Ureter (tissue), 1 donor: ENCODE measurements at regions not wholly inside any gene's neighbourhood (a gene's known extent, or its start where the extent isn't known, plus 50 kb on each side); places are given as distances from the start of the nearest gene placed in this dataset.

Experiments used
- DNase-seq: peaks from one replicate; pipeline ENCODE4 v3.0.0-alpha.2; 2020; ENCODE audit warnings: low spot score
- donor health status: DM: yes; HTN: yes; CAD: no.

GRCh38 chr7:46207931-46208634, 287.0 kb upstream of the IGFBP3 start:
- no peak for DNase-seq

DNA sequence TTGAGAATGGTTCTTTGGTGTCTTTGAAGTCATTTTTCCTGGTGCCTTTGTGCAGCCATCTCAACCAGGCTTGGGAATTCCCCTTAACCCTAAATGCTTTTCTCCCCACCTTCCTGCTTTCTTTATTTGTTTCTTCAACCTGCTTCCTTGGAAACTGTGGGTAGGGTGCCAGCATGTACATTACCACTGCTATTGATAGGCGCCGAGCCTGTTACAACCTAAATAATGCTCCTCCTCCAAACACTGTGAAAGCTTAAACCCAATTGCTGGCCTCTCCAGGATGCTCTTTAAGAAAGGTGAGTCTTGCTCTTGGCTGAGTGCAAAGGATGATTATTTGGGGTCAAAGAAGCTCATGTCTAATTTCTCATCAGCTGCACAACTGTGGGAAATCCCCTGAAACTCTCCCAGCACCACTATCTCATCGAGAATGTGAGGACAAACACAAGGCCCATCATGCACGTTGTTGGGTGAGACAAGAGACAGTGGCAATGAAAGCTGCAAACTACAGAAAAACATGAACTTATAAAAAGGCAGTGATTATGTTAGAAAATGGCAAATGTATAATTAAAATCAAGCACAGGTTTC, 285.5 kb upstream of the IGFBP3 start:
- DNase-seq, result no peak

- peak; percentile 66 for DNase-seq
Observed at GRCh38 chr7:46205478-46205877, 284.4 kb upstream of the IGFBP3 start.

DNA sequence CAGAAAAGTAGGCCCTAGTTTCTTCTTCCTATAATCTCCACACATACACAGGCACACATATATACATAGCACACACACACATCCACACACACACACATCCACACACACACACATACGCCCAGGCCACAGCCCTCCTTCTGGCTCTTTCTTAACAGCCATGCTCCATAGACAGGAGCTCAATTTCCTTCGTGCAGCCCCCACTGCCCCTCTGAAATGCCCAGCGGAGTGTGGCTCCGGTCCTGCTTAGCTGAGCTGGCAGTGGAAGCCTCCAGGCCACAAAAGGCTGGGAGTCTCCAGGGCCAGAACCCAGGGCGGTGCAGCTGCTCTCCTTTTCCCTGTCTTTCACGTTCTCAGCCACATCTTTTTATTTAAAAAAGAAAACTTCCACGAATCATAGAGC, 282.9 kb upstream of the IGFBP3 start:
- no peak for DNase-seq

- no peak for DNase-seq
Observed at GRCh38 chr7:46202379-46202778, 281.3 kb upstream of the IGFBP3 start.

GRCh38 chr7:46201961-46202360, 280.9 kb upstream of the IGFBP3 start:
- DNase-seq, result no peak

DNA sequence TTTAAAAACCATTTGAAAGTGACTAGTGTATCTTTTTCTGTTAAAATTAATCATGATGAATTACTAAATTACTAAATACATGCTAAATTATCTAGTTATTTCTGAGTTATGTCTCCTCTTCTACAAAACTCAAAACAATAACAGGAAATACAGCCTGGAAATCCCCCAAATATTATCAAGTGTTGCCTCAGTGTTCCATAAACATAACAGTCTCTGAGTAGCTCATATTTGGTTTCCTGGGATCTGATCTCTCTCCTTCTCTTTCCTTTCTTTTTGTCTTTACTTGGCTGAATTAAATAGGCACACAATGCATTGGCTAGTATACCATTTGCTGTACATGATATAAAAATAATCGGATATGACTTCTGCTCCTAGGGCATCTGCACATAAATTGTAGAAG, 277.6 kb upstream of the IGFBP3 start:
- DNase-seq, result no peak

DNA sequence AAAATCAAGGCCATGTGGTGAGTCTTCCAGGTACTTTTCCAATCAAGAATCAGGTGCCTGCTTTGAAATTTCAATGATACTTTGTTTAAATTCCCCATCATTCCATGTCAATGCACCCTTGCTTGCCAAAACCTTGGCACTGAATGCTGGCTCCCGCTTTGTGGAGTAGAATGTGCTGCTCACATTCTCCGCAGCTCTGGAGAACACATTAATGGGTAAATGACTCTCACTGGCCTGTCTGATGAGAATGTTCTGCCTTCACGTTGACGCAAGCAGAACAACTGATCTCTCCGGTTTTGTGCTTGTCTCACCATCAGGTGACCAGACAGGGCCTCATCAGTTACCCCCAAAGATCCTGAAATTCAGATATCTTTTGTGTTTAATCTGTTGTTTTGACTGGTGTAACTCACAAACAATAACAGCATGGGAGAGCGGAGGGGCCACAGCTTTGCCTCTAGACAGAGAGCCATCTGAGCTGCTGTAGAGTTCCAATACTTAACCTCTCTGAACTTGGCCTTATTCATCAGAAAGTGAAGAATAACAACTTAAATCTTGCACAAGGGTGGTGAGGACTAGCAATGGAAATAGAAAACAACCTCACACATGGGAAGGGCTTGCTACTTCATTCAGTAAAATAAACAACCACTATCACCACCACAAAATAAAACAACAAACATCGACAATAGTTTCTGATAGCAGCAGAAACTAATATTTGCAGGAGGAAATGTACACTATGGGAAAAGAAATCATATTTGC, 276.9 kb upstream of the IGFBP3 start:
- no peak for DNase-seq

- DNase-seq, result no peak
Observed at GRCh38 chr7:46195934-46196333, 274.9 kb upstream of the IGFBP3 start.

DNA sequence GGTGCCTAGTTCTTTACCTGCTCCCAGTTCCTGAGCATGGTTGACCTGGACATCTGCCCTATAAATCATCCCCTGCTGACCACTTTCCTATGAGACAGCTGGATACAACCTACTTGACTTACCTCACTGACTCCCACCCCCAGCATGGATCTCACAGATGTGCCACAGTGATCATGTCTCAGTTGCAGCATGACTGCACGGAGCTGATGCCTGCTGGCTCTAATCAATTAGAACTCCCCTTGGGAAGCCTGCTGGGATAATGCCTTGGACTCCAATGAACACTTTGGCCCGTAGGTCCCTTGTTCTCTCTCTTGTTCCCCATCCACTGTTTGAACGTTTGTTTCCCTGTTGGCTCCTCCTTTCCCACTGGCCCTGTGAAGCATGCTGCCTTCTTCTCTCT, 271.2 kb upstream of the IGFBP3 start:
- no peak for DNase-seq

DNA sequence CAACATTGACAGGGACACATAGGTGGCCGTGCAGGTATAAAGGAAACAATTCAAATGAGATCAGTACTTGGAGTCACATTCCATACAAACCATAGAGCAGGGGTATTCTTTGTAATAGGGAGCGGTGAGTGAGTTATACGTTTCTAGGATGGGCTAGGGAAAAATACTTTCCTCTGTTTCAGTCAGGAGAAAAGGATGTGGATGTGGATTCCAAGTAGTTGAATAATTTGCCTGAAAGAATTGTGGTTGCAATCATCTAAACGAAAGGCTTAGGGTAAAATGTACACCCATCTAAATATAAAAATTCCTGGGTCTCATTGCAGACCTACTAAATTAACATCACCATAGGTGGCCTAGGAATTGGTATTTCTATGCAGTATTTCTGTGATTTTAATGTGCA, 270.7 kb upstream of the IGFBP3 start:
- DNase-seq, result no peak

- DNase-seq, result no peak
Observed at GRCh38 chr7:46191296-46191695, 270.2 kb upstream of the IGFBP3 start.

DNA sequence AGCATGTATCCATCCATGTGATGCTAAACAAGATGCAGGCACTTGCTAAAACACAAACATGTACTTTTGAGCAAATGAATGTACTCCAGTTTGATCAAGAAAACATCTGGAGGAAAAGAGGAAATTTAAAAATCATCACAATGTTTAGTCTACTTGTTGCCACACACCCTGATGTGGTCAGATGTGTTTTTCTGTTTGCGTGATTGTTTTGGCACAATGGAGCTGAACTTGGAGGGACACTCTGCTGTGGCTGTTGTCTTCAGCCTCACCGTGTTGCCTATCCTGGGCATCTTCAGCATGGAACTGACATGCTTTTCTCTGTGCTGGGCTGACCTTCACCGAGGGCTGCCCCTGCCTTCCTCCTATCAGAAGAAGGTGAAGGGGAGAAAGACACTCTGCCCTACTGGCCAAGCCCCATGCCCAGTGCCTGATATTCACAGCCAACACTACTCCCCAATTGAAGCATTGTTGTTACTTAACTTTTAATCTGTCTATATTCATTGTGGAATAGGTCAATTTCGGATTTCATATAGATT, 268.3 kb upstream of the IGFBP3 start:
- no peak for DNase-seq

DNA sequence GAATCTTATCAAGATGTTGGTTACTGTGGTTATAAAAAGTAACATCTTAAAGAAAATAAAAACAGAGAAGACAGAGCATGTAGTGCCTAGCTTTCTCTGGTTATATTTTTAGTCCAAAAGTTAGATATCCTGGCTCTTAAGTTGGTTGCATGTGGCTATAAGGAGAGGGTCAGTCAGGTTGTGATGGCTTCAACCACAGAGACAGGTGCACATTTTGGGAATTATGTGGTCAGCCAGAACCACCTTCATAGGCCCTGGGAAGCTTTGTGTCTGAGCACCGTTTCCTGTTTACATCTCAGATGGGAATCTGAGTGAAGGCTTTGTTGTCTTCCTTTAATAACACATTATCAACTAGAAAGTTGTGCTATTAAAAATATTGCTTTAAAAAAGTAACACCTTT, 265.1 kb upstream of the IGFBP3 start:
- no peak for DNase-seq

DNA sequence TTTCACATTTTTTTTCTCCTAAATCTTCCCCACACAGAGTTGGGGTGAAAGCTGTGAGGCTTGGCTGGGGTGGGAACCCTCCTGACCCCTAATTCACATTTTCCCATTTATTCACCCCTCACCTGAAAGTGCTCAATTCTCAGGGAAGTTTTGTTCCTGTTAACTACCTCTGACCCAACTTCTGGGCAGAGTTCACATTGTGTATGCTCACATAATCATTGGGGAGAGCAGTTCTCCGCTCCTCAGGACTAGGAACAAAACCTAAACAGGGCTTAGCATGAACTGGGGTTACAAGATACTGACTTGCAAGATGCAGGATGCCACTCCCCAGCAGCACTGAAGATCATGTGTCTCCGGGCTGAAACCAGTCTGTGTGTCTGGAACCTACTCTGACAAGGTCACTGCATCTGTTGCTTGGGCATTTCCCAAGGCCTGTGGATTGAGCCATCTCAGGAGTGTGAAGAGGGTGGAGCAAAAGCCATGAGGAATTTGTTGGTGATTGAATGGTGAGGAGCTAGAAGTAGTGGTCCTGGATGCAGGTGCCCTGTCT, 258.1 kb upstream of the IGFBP3 start:
- no peak for DNase-seq

DNA sequence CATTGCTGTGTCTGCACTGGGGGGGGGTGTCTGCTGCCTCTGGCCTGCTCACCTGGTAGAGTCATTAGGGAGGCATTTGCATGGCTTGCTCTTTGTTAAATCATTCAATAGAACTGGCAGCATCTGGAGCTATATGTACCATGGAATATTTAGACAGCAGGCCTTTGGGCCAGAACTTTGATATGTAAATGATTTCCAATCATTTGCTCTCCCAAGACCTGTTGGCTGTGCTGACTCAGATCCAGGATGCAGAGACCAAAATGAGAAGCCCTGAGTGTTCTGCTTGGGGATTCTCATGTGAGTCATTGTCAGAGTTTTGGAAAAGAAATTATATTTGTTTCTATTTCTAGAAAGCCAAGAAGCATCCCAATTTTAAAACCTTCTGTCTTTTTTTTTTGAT, 257.6 kb upstream of the IGFBP3 start:
- no peak for DNase-seq

DNA sequence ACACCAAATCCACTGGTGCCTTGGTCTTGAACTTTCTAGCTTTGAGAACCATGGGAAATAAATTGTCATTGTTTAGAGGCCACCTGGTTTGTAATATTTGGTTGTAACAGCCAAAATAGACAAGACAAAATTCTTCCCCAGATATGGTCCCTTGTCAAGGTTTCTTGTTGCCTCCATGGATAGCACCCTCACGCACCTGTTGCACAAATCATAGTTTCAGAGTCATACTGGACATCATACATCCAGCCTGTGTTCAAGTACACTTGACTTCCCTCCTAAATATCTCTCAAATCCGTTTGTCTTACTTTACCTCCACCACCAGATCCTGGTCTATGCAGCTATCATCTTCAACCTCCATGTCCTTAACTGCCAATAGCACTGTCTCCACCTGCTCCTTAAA, 256.7 kb upstream of the IGFBP3 start:
- DNase-seq, result no peak

DNA sequence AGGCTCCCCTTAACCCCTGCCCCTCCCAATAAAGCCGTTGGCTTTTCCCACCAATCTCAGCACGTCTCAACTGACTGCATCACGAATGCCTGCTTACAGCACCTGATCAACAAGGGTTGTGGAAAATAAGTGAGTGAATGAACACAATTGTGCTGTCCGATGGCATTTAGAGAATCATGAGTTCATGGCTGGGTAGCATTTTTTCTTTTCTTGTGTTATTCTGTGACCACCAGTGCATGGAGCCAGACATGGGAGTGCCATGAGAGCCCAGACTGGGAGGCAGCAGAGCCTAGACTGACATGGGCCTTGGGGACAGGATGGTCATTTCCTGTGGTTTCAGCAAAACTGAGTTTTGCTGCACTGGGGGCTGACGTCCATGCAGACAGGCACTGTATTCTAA, 254.1 kb upstream of the IGFBP3 start:
- DNase-seq, result no peak

DNA sequence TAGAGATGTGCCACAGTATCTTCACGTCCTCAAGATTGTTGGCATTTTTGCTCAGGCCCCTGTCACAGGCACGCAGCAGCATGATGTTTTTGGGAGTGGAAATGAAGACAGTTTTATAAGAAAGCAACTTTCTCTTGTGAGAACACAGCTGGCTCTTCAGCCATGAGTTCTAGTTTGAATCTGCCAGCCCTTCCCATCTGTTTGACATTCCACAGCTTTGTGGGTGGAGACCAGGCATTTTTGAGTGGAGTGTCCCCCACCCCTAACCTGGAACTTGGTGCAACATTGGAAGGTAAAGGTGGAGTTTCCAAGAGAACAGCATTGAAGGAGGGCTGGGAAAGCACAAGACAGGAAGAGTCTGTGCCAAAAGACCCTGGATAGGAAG, 253.1 kb upstream of the IGFBP3 start:
- no peak for DNase-seq

GRCh38 chr7:46173476-46174195, 252.6 kb upstream of the IGFBP3 start:
- no peak for DNase-seq

- DNase-seq, result no peak
Observed at GRCh38 chr7:46170792-46171191, 249.7 kb upstream of the IGFBP3 start.

GRCh38 chr7:46170021-46170420, 248.9 kb upstream of the IGFBP3 start:
- DNase-seq, result no peak
